Neutrophil (primary cell): ENCODE measurements at regions not wholly inside any gene's neighbourhood (a gene's known extent, or its start where the extent isn't known, plus 50 kb on each side); places are given as distances from the start of the nearest gene placed in this dataset.

ENCODE experiments used
- H3K27ac ChIP-seq: fragments of 200-600 bp; sonication (generic); 2 replicates; pipeline ENCODE4 v1.5.1; 2016; ENCODE audit warnings: mild to moderate bottlenecking, moderate library complexity
- H3K27me3 ChIP-seq: fragments of 200-600 bp; sonication (generic); 2 replicates; pipeline ENCODE4 v1.6.0; 2016; ENCODE audit warnings: mild to moderate bottlenecking
- H3K36me3 ChIP-seq: fragments of 200-600 bp; sonication (generic); 2 replicates; pipeline ENCODE4 v1.5.1; 2017
- H3K4me1 ChIP-seq, 2 experiments: fragments of 200-600 bp in 1 of 2; sonication (generic) in 1 of 2; 1 replicate in 1 of 2; 2 replicates in 1 of 2; pipeline versions ENCODE4 v1.5.1 to v1.6.1; 2013 to 2016; ENCODE audit warnings: low read depth in 1 of 2, low read length in 1 of 2, mild to moderate bottlenecking in 1 of 2, moderate library complexity in 1 of 2; ENCODE audit not compliant: control insufficient read depth in 1 of 2, insufficient read depth in 1 of 2
- H3K4me3 ChIP-seq, 2 experiments: fragments of 200-600 bp in 1 of 2; sonication (generic) in 1 of 2; 1 replicate in 1 of 2; 2 replicates in 1 of 2; pipeline ENCODE4 v1.5.1; 2013 to 2016; ENCODE audit warnings: low read depth in 1 of 2, low read length in 1 of 2, mild to moderate bottlenecking in 1 of 2, moderate library complexity in 1 of 2
- H3K9me3 ChIP-seq: fragments of 200-600 bp; sonication (generic); 2 replicates; pipeline ENCODE4 v1.5.1; 2016
- TF ChIP-seq, protein P1 (sequence below): fragments of 200-600 bp; sonication (generic); IDR thresholded peaks from 2 replicates; pipeline ENCODE4 v1.5.1; 2016; ENCODE audit warnings: antibody characterized with exemption

- H3K27me3 ChIP-seq: peaks cover 11% of the 10 kb centered on the region
- peaks cover 3 to 14% of the 10 kb centered on the region in 2 experiments for H3K4me1 ChIP-seq
- no peak overlapping the region for H3K27ac ChIP-seq
These were observed 55.3 kb upstream of the SNX9 start for GRCh38 chr6:157767775-157768156.

GRCh38 chr6:157768304-157768703, 54.7 kb upstream of the SNX9 start:
- Histone ChIP-seq H3K9me3 (no peaks in the 10 kb centered on the region), H3K27ac (no peak overlapping the region), H3K36me3 (no peaks in the 10 kb centered on the region), H3K4me1 (peaks cover 3 to 14% of the 10 kb centered on the region in 2 experiments), H3K4me3 (no peak overlapping the region), H3K27me3 (peaks cover 12% of the 10 kb centered on the region)
- TF ChIP-seq, protein P1, sequence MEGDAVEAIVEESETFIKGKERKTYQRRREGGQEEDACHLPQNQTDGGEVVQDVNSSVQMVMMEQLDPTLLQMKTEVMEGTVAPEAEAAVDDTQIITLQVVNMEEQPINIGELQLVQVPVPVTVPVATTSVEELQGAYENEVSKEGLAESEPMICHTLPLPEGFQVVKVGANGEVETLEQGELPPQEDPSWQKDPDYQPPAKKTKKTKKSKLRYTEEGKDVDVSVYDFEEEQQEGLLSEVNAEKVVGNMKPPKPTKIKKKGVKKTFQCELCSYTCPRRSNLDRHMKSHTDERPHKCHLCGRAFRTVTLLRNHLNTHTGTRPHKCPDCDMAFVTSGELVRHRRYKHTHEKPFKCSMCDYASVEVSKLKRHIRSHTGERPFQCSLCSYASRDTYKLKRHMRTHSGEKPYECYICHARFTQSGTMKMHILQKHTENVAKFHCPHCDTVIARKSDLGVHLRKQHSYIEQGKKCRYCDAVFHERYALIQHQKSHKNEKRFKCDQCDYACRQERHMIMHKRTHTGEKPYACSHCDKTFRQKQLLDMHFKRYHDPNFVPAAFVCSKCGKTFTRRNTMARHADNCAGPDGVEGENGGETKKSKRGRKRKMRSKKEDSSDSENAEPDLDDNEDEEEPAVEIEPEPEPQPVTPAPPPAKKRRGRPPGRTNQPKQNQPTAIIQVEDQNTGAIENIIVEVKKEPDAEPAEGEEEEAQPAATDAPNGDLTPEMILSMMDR: no peak

More at GRCh38 chr6:157767775-157768156, 55.3 kb upstream of the SNX9 start:
- Histone ChIP-seq H3K4me3 (no peak overlapping the region), H3K36me3 (no peaks in the 10 kb centered on the region), H3K9me3 (no peaks in the 10 kb centered on the region)
- TF ChIP-seq, protein P1: no peak

- H3K27ac ChIP-seq: no peak overlapping the region
- H3K4me1 ChIP-seq: peaks cover 3 to 14% of the 10 kb centered on the region in 2 experiments
These were observed 54.0 kb upstream of the SNX9 start for GRCh38 chr6:157768863-157769551.

GRCh38 chr6:157769776-157770426, 53.1 kb upstream of the SNX9 start:
- Histone ChIP-seq H3K27ac (no peak overlapping the region), H3K4me3 (no peak overlapping the region), H3K4me1 (peaks cover 0 to 6% of the 10 kb centered on the region in 2 experiments), H3K9me3 (no peaks in the 10 kb centered on the region), H3K27me3 (peaks cover 11% of the 10 kb centered on the region), H3K36me3 (no peaks in the 10 kb centered on the region)
- TF ChIP-seq, protein P1: no peak

More at GRCh38 chr6:157768863-157769551, 54.0 kb upstream of the SNX9 start:
- H3K27me3 ChIP-seq: peaks cover 19% of the 10 kb centered on the region
- H3K9me3 ChIP-seq: no peaks in the 10 kb centered on the region
- TF ChIP-seq, protein P1: no peak
- H3K36me3 ChIP-seq: no peaks in the 10 kb centered on the region
- no peak overlapping the region for H3K4me3 ChIP-seq

DNA sequence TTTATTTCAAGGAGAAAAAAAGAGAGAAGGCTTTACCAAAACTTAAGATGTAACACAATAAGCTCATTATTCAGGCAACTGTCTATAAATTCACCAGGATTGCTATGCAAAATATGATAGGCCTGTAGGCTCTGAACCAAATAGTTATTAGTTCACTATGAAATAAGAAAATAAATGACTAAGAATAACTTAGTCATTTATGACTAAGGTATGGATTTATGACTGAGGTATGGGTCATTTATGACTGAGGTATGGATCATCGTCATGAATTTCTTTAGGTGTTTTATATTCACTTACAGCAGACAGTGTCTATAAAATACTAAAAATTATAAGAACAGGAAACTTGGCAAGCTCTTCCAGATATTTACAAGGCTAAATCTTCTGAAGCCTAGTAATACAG, 52.1 kb upstream of the SNX9 start:
- Histone ChIP-seq H3K4me1 (peaks cover 0 to 6% of the 10 kb centered on the region in 2 experiments), H3K27me3 (peaks cover 9% of the 10 kb centered on the region), H3K9me3 (no peaks in the 10 kb centered on the region)

More for the DNA sequence above, 52.1 kb upstream of the SNX9 start:
- Histone ChIP-seq H3K36me3 (no peaks in the 10 kb centered on the region), H3K27ac (no peak overlapping the region), H3K4me3 (no peak overlapping the region)
- TF ChIP-seq, protein P1: no peak
